Thyroid gland (tissue), 4 donors: ENCODE measurements at regions not wholly inside any gene's neighbourhood (a gene's known extent, or its start where the extent isn't known, plus 50 kb on each side); places are given as distances from the start of the nearest gene placed in this dataset.

Source experiments
- POLR2A ChIP-seq, 2 donors: fragments of 450-650 bp; IDR thresholded peaks; one replicate each; pipeline ENCODE4 v1.6.1; 2017; ENCODE audit warnings: antibody characterized with exemption in 2 of 2, mild to moderate bottlenecking in 2 of 2, moderate library complexity in 1 of 2
- TF ChIP-seq, protein P1 (sequence below), 6 experiments: fragments of 200-600 bp in 3 of 6; fragments of 450-650 bp in 3 of 6; sonication (generic) in 3 of 6; IDR thresholded peaks; one replicate each; pipeline ENCODE4 v1.5.1; 2016 to 2019; ENCODE audit warnings: antibody characterized with exemption in 6 of 6, mild to moderate bottlenecking in 2 of 6, inconsistent platforms in 1 of 6, moderate library complexity in 1 of 6

GRCh38 chr5:58266402-58266801 lies 193.5 kb downstream of the PLK2 start:
- TF ChIP-seq, protein P1, sequence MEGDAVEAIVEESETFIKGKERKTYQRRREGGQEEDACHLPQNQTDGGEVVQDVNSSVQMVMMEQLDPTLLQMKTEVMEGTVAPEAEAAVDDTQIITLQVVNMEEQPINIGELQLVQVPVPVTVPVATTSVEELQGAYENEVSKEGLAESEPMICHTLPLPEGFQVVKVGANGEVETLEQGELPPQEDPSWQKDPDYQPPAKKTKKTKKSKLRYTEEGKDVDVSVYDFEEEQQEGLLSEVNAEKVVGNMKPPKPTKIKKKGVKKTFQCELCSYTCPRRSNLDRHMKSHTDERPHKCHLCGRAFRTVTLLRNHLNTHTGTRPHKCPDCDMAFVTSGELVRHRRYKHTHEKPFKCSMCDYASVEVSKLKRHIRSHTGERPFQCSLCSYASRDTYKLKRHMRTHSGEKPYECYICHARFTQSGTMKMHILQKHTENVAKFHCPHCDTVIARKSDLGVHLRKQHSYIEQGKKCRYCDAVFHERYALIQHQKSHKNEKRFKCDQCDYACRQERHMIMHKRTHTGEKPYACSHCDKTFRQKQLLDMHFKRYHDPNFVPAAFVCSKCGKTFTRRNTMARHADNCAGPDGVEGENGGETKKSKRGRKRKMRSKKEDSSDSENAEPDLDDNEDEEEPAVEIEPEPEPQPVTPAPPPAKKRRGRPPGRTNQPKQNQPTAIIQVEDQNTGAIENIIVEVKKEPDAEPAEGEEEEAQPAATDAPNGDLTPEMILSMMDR (IDR thresholded peaks at IDR 0.05) = no peak
- no peak for TF ChIP-seq POLR2A (IDR thresholded peaks at IDR 0.05)
